Testis (tissue), 2 donors: ENCODE measurements at regions not wholly inside any gene's neighbourhood (a gene's known extent, or its start where the extent isn't known, plus 50 kb on each side); places are given as distances from the start of the nearest gene placed in this dataset.

Experiments used
- CTCF ChIP-seq, 3 experiments: fragments of 450-650 bp in 2 of 3; fragments of 200-600 bp in 1 of 3; sonication (generic) in 1 of 3; IDR thresholded peaks; one replicate each; pipeline ENCODE4 v1.5.1; 2016 to 2019; ENCODE audit warnings: antibody characterized with exemption in 3 of 3, mild to moderate bottlenecking in 2 of 3, moderate library complexity in 1 of 3
- POLR2A ChIP-seq: fragments of 450-650 bp; IDR thresholded peaks from one replicate; pipeline ENCODE4 v1.6.1; 2017; ENCODE audit warnings: antibody characterized with exemption, mild to moderate bottlenecking, moderate library complexity

- TF ChIP-seq CTCF (IDR thresholded peaks at IDR 0.05) (no peak), POLR2A (no peak)
Measured at GRCh38 chr2:60064687-60065389, 488.6 kb downstream of the BCL11A start.
